CD4-positive, alpha-beta T cell treated with Interleukin-1 beta for 1 hour (primary cell): ENCODE measurements at regions not wholly inside any gene's neighbourhood (a gene's known extent, or its start where the extent isn't known, plus 50 kb on each side); places are given as distances from the start of the nearest gene placed in this dataset.

ENCODE experiments used
- DNase-seq, 2 donors: peaks; one replicate each; pipeline ENCODE4 v3.0.0-alpha.2; 2020 to 2022

- DNase-seq: no peak
Observed at GRCh38 chr11:134522782-134523570, 110.9 kb upstream of the B3GAT1 start.

- no peak for DNase-seq
Observed at GRCh38 chr11:134521452-134522289, 109.6 kb upstream of the B3GAT1 start.

DNA sequence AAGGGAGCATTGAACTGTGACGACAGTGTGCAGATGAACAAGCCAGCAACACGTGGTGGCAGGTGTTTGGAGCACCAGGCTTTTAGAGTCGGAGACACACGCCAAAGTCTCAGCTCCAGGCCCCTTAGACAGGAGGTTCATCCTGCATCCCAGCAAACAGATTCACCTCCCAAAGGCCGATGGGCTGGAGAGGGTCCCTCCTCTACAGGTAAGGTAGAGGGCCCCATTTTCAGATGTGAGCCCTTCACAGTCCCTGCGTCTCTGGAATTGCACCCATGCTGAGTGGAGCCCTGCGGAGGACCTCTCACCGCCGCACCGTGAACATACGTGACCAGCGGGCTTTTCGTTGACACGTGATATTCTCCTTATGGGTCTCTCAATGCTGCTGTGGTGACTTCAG lies 109.0 kb upstream of the B3GAT1 start:
- DNase-seq: no peak

GRCh38 chr11:134519788-134520187 lies 107.7 kb upstream of the B3GAT1 start:
- DNase-seq: no peak

- DNase-seq: no peak
Observed at GRCh38 chr11:134519390-134519750, 107.3 kb upstream of the B3GAT1 start.

GRCh38 chr11:134518616-134519389 lies 106.8 kb upstream of the B3GAT1 start:
- DNase-seq: no peak

DNA sequence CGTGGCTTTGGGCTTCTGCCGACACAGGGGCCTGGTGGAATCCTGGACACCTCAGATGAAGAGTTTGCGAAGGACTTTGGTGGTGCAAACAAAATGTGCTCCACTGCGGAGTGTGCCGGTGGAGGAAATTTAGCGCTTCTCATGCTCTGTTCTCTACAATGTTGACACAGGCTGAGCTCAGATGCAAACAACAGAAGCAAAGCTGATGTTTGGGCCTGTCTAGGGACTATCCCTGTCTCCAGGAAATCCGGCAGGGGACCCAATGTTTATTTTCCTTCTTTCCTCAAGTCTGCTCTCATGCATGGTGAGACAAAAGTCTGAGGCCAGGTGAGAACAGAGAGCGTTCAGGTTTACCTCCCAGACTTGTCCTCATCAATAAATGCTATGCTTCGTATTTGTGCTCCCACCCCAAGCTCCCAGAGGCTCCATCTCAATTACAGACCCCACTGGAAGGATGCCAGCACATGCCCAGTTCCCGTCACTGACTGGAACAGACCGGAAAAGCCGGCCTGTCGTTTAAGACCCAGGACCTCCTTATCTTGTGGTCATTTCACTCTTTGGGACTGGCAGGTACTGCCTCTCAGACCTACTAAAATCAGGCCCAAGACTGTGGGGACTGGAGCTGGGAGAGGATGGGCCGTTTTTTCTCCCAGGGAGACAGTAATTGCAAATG lies 105.7 kb upstream of the B3GAT1 start:
- no peak for DNase-seq

GRCh38 chr11:134517115-134517514 lies 105.1 kb upstream of the B3GAT1 start:
- DNase-seq: no peak

DNA sequence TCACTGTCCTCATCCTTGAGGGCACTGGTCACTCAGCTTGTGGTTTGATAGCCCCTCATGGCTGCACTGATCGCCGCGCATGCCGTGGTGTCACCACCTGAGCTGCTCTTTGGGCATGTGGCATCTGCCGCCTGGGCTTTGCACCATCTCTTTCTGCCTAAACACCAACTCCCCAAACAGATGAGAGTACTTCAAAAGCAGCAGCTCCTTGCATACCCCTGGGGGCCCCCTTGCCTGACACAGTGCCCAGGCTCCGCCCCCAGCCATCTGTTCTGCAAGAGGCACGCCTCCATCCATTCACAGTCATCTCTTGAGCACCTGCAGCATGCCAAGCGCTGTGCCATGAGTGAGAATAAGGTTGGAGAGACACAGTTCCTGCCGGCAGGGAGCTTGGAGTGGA lies 104.5 kb upstream of the B3GAT1 start:
- no peak for DNase-seq

- DNase-seq: no peak
Observed at GRCh38 chr11:134515081-134515960, 103.3 kb upstream of the B3GAT1 start.

DNA sequence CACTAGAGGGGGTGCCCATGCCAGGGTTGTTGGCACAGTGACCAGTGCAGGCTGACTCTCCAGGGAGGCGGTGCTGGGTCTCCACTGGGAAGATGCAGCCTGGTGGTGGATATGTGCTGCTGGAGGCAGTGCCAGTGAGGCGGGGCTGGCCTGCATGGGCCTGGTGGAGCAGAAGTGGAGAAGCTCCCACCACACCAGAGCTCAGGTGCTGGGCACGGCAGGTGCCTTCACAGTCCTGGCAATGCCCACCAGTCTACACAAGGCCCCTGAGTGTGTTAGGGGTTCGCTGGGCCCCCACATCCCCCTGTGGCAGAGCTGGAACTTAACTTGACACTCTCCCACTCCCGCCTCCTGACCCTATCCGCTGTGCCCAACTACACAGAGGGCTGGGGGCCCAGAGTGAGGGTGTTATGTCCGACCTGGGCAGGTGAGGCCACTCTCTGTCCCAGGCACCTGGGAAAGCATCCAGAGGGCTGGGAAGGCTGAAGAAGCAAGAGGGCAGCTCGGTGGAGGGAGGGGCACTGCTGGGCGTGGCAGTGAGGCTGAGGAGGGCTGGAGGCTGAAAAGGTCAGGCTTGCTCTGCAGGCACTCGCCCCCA lies 102.4 kb upstream of the B3GAT1 start:
- no peak for DNase-seq

GRCh38 chr11:134513585-134514120 lies 101.6 kb upstream of the B3GAT1 start:
- DNase-seq: no peak

DNA sequence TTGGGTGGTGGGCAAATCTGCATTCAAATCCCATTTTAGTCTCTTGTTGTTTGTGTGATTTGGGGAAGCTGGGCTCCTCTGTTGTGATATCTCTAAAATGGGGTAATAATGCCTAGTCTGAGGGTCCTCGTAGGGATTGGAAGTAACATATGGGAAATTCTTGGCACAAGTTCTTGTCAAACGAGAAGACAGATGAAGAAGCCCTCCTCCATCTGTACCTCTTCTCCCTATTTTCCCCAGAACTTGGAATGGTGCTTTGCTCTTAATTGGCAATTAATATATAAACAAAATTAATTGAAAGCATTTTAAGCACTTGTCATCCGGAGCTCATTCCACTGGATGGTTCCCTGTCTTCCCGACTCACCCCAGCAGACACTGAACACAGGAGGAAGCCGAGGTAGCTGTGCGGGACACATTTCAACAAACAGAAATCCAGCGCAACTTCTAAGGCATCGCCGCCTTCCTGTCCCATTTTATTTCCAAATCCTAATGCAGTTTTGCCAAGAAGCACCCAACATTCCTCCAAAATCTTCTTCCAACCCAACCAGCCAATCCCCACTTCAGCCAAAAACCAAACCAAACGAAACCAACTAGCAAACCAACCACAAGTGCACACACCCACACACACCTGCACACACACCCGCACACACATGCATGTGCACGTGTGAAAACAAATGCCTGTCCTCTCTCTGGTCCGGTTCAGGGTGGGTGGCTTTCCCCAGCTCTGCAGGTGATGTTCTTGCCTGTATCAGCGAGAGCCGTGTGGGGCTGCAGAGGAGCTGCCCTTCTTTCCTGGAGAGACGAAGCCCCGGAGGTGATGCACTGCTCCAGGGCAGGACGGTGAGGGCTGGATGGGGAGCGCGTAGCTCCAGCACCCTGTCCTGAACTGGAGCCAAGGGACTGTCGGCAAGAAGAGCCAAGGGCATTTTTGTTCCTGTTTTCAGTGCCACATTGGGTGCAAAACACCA lies 100.8 kb upstream of the B3GAT1 start:
- DNase-seq: no peak

GRCh38 chr11:134512061-134512460 lies 100.0 kb upstream of the B3GAT1 start:
- no peak for DNase-seq

DNA sequence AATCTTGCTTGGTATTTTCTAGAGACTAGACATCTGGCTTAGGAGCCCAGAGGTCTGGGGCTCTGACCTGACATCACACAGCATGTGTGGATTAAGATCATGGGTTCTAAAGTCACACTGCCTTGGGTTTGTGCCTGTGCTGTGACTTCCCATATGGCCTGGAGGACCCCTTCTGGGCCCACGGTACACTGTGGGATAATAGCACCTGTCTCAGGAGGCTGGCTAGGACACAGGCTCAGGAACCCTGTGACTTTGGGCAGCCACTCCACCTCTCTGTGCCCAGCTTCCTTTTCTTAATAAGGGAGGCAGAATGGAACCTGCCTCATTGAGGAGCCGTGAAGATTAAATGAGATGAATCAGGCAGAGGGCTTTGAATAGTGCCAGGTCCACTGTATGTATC lies 99.2 kb upstream of the B3GAT1 start:
- no peak for DNase-seq

- no peak for DNase-seq
Observed at GRCh38 chr11:134510233-134511040, 98.4 kb upstream of the B3GAT1 start.

- DNase-seq: no peak
Observed at GRCh38 chr11:134509381-134510232, 97.6 kb upstream of the B3GAT1 start.
